HCT116 (cell line): ENCODE measurements at regions not wholly inside any gene's neighbourhood (a gene's known extent, or its start where the extent isn't known, plus 50 kb on each side); places are given as distances from the start of the nearest gene placed in this dataset.

Source experiments
- CEBPB ChIP-seq: IDR thresholded peaks from 2 replicates; pipeline ENCODE4 v1.6.1; 2012; ENCODE audit warnings: low read depth
- ELF1 ChIP-seq: IDR thresholded peaks from 2 replicates; pipeline ENCODE4 v1.6.1; 2012; ENCODE audit warnings: low read depth, borderline replicate concordance
- EZH2 ChIP-seq: fragments of 200-600 bp; sonication (generic); IDR thresholded peaks from 2 replicates; pipeline ENCODE4 v1.6.1; 2017; ENCODE audit warnings: antibody characterized with exemption, mixed run types
- EZH2phosphoT487 ChIP-seq: fragments of 200-600 bp; IDR thresholded peaks from 2 replicates; pipeline ENCODE4 v1.6.1; 2018; ENCODE audit warnings: antibody characterized with exemption, borderline replicate concordance
- POLR2A ChIP-seq: IDR thresholded peaks from 2 replicates; pipeline ENCODE4 v1.7.0; 2011; ENCODE audit warnings: borderline replicate concordance; ENCODE audit not compliant: insufficient read depth, insufficient read length; ENCODE audit errors: extremely low read depth
- POLR2AphosphoS5 ChIP-seq: IDR thresholded peaks from 2 replicates; pipeline ENCODE4 v1.6.1; 2011; ENCODE audit warnings: mild to moderate bottlenecking, low read depth, low read length, moderate library complexity
- SIN3A ChIP-seq: IDR thresholded peaks from 2 replicates; pipeline ENCODE4 v1.6.1; 2012; ENCODE audit warnings: low read depth
- SP1 ChIP-seq: IDR thresholded peaks from 2 replicates; pipeline ENCODE4 v1.6.1; 2012; ENCODE audit warnings: low read depth
- SRF ChIP-seq: IDR thresholded peaks from 2 replicates; pipeline ENCODE4 v1.6.1; 2012; ENCODE audit warnings: low read depth
- YY1 ChIP-seq: IDR thresholded peaks from 2 replicates; pipeline ENCODE4 v1.6.1; 2011; ENCODE audit warnings: low read length, low read depth, moderate library complexity, mild to moderate bottlenecking; ENCODE audit not compliant: insufficient replicate concordance; ENCODE audit errors: extremely low read depth
- TF ChIP-seq, protein P1 (sequence below), 3 experiments: fragments of 200-600 bp in 1 of 3; sonication (generic) in 1 of 3; IDR thresholded peaks in 2 of 3; conservative IDR thresholded peaks in 1 of 3; 2 replicates each; pipeline ENCODE4 v1.5.1; 2012 to 2017; ENCODE audit warnings: low read depth in 2 of 3, low read length in 2 of 3, antibody characterized with exemption in 1 of 3, borderline replicate concordance in 1 of 3, control low read depth in 1 of 3, mild to moderate bottlenecking in 1 of 3, mixed read lengths in 1 of 3, mixed run types in 1 of 3, moderate library complexity in 1 of 3; ENCODE audit not compliant: insufficient read depth in 1 of 3
- TF ChIP-seq, protein P2 (sequence below): IDR thresholded peaks from 2 replicates; pipeline ENCODE4 v1.6.1; 2012
- TF ChIP-seq, protein P3 (sequence below): IDR thresholded peaks from 2 replicates; pipeline ENCODE4 v1.6.1; 2012

DNA sequence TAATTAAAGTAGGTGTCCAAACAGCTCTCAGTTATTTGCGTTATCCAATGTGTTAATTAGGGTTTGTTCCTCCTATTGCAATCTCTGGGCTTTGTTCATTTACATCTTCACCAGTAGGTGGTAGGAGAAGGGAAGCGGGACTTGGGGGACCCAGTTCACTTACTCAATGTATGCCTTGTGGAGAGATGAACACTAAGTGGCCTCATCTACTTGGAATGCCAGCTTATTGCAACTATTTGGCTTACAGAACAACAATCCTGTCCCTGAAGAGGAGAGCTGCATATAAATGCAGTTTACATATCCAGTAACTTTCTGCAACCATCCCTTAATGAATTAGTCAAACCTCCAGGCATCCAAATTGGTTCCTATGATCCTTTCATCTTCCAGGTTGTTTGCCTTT is 417.1 kb upstream of the CCDC196 start:
- TF ChIP-seq, protein P1, sequence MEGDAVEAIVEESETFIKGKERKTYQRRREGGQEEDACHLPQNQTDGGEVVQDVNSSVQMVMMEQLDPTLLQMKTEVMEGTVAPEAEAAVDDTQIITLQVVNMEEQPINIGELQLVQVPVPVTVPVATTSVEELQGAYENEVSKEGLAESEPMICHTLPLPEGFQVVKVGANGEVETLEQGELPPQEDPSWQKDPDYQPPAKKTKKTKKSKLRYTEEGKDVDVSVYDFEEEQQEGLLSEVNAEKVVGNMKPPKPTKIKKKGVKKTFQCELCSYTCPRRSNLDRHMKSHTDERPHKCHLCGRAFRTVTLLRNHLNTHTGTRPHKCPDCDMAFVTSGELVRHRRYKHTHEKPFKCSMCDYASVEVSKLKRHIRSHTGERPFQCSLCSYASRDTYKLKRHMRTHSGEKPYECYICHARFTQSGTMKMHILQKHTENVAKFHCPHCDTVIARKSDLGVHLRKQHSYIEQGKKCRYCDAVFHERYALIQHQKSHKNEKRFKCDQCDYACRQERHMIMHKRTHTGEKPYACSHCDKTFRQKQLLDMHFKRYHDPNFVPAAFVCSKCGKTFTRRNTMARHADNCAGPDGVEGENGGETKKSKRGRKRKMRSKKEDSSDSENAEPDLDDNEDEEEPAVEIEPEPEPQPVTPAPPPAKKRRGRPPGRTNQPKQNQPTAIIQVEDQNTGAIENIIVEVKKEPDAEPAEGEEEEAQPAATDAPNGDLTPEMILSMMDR (IDR thresholded peaks at IDR 0.05 in 2 of 3, conservative IDR thresholded peaks at IDR 0.05 in 1 of 3; ENCODE audit: borderline replicate concordance in 1 of 3, insufficient read depth in 1 of 3, low read depth in 2 of 3, low read length in 2 of 3), result no peak
- TF ChIP-seq SIN3A, result no peak
- no peak for TF ChIP-seq EZH2
- TF ChIP-seq SP1, result no peak
- TF ChIP-seq CEBPB, result no peak
- no peak for TF ChIP-seq POLR2A
- TF ChIP-seq POLR2AphosphoS5, result no peak
- TF ChIP-seq YY1, result no peak
- TF ChIP-seq, protein P2, sequence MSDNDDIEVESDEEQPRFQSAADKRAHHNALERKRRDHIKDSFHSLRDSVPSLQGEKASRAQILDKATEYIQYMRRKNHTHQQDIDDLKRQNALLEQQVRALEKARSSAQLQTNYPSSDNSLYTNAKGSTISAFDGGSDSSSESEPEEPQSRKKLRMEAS, result no peak
- TF ChIP-seq, protein P3, sequence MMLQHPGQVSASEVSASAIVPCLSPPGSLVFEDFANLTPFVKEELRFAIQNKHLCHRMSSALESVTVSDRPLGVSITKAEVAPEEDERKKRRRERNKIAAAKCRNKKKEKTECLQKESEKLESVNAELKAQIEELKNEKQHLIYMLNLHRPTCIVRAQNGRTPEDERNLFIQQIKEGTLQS, result no peak
- TF ChIP-seq ELF1, result no peak
- TF ChIP-seq EZH2phosphoT487, result no peak
- TF ChIP-seq SRF, result no peak
